H1 (cell line): ENCODE measurements at regions not wholly inside any gene's neighbourhood (a gene's known extent, or its start where the extent isn't known, plus 50 kb on each side); places are given as distances from the start of the nearest gene placed in this dataset.

Experiments
- CTCF ChIA-PET: fragments of 300-600 bp; sonication (Branson Sonifier 250); formaldehyde crosslinking; loops from one replicate; lab custom pipeline; 2021; ENCODE audit not compliant: partially characterized antibody; lab: Charles Lee
- POLR2A ChIA-PET: fragments of 300-600 bp; sonication (Branson Sonifier 250); formaldehyde crosslinking; loops from one replicate; lab custom pipeline; 2021; ENCODE audit warnings: inconsistent platforms; ENCODE audit not compliant: partially characterized antibody; lab: Charles Lee
- DNase-seq, 2 experiments: peaks; one replicate each; pipeline versions ENCODE4 v3.0.0 to v3.0.0-alpha.2; 2010 to 2022; ENCODE audit warnings: low spot score in 2 of 2, low read depth in 1 of 2, mixed read lengths in 1 of 2
- FAIRE-seq: peaks from 2 replicates; lab custom pipeline; 2011; peaks lifted over from hg19 to GRCh38; lab: Jason Lieb, UNC
- H2AFZ ChIP-seq: 2 replicates; pipeline ENCODE4 v1.8.1; 2012; ENCODE audit warnings: low read length, inconsistent platforms
- H2AK5ac ChIP-seq: 2 replicates; pipeline ENCODE4 v1.6.1; 2013; ENCODE audit warnings: low read depth, low read length
- H2BK120ac ChIP-seq: replicated peaks from 2 replicates; pipeline ENCODE3; 2013; ENCODE audit warnings: low read depth, low read length, inconsistent platforms
- H2BK12ac ChIP-seq: 2 replicates; pipeline ENCODE4 v1.6.1; 2013; ENCODE audit warnings: low read depth, low read length
- H2BK15ac ChIP-seq: 2 replicates; pipeline ENCODE4 v1.6.1; 2013; ENCODE audit warnings: low read length
- H2BK20ac ChIP-seq: 2 replicates; pipeline ENCODE4 v1.6.1; 2013; ENCODE audit warnings: low read length
- H2BK5ac ChIP-seq: 2 replicates; pipeline ENCODE4 v1.6.1; 2013; ENCODE audit warnings: low read depth, low read length
- H3K14ac ChIP-seq: 2 replicates; pipeline ENCODE4 v1.6.1; 2013; ENCODE audit warnings: inconsistent platforms; ENCODE audit not compliant: insufficient read length
- H3K18ac ChIP-seq: 2 replicates; pipeline ENCODE4 v1.6.1; 2013; ENCODE audit warnings: low read length; ENCODE audit errors: extremely low read depth
- H3K23ac ChIP-seq: 2 replicates; pipeline ENCODE4 v1.6.1; 2013; ENCODE audit warnings: inconsistent platforms; ENCODE audit not compliant: insufficient read length
- H3K23me2 ChIP-seq: 2 replicates; pipeline ENCODE4 v1.6.1; 2013; ENCODE audit warnings: low read depth, low read length
- H3K27ac ChIP-seq: 2 replicates; pipeline ENCODE4 v1.6.1; 2011; ENCODE audit warnings: low read depth, low read length, inconsistent platforms
- H3K27me3 ChIP-seq, 4 experiments: replicated peaks in 1 of 4; 1 replicate in 1 of 4; 2 replicates in 3 of 4; pipeline versions ENCODE4 v1.6.1 to v1.8.1; 2011 to 2013; ENCODE audit warnings: low read length in 3 of 4, mild to moderate bottlenecking in 3 of 4, inconsistent platforms in 2 of 4, mixed read lengths in 2 of 4, moderate library complexity in 1 of 4; ENCODE audit not compliant: control insufficient read depth in 3 of 4, insufficient read depth in 3 of 4; ENCODE audit errors: extremely low read depth in 1 of 4
- H3K36me3 ChIP-seq, 4 experiments: 2 replicates each; pipeline versions ENCODE4 v1.6.1 to v1.8.1; 2011 to 2013; ENCODE audit warnings: mild to moderate bottlenecking in 4 of 4, low read length in 3 of 4, moderate library complexity in 2 of 4, control low read depth in 1 of 4, inconsistent platforms in 1 of 4; ENCODE audit not compliant: insufficient read depth in 4 of 4, control insufficient read depth in 2 of 4
- H3K4ac ChIP-seq: replicated peaks from 2 replicates; pipeline ENCODE3; 2013; ENCODE audit warnings: low read length, low read depth, mixed read lengths, inconsistent platforms; ENCODE audit not compliant: insufficient read length
- H3K4me1 ChIP-seq, 4 experiments: replicated peaks in 1 of 4; 1 replicate in 1 of 4; 2 replicates in 3 of 4; pipeline versions ENCODE4 v1.6.1 to v1.8.1; 2011 to 2013; ENCODE audit warnings: low read length in 3 of 4, inconsistent platforms in 2 of 4, mixed read lengths in 1 of 4; ENCODE audit not compliant: insufficient read depth in 4 of 4, control insufficient read depth in 3 of 4
- H3K4me2 ChIP-seq, 2 experiments: 2 replicates each; pipeline versions ENCODE4 v1.6.1 to v1.8.1; 2011 to 2013; ENCODE audit warnings: low read depth in 2 of 2, low read length in 2 of 2, control low read depth in 1 of 2, inconsistent platforms in 1 of 2, mild to moderate bottlenecking in 1 of 2; ENCODE audit not compliant: insufficient read depth in 1 of 2
- H3K4me3 ChIP-seq, 4 experiments: fragments of 200-600, 300-600 bp in 1 of 4; sonication (generic), shearing (Covaris generic), sonication (Bioruptor Twin) in 1 of 4; 2 replicates each; pipeline versions ENCODE4 v1.5.1 to v1.8.1; 2011 to 2016; ENCODE audit warnings: low read length in 4 of 4, low read depth in 3 of 4, control low read depth in 2 of 4, inconsistent platforms in 2 of 4, mild to moderate bottlenecking in 2 of 4, mixed read lengths in 1 of 4, moderate library complexity in 1 of 4; ENCODE audit not compliant: insufficient read depth in 2 of 4; ENCODE audit errors: extremely low read depth in 1 of 4
- H3K56ac ChIP-seq: replicated peaks from 2 replicates; pipeline ENCODE3; 2013; ENCODE audit warnings: low read depth, mild to moderate bottlenecking, mixed read lengths, low read length, inconsistent platforms; ENCODE audit not compliant: insufficient read length
- H3K79me1 ChIP-seq: 2 replicates; pipeline ENCODE4 v1.6.1; 2013; ENCODE audit warnings: low read depth, low read length, control low read depth
- H3K79me2 ChIP-seq, 2 experiments: 2 replicates each; pipeline versions ENCODE4 v1.6.1 to v1.8.1; 2012 to 2013; ENCODE audit warnings: low read length in 2 of 2, mild to moderate bottlenecking in 2 of 2, inconsistent platforms in 1 of 2; ENCODE audit not compliant: insufficient read depth in 2 of 2, control insufficient read depth in 1 of 2
- H3K9ac ChIP-seq, 4 experiments: replicated peaks in 1 of 4; 1 replicate in 1 of 4; 2 replicates in 3 of 4; pipeline versions ENCODE4 v1.6.1 to v1.8.1; 2011 to 2013; ENCODE audit warnings: low read depth in 3 of 4, low read length in 3 of 4, control low read depth in 2 of 4, mild to moderate bottlenecking in 2 of 4, moderate library complexity in 2 of 4, inconsistent platforms in 1 of 4; ENCODE audit errors: extremely low read depth in 1 of 4
- H3K9me3 ChIP-seq, 2 experiments: 2 replicates each; pipeline versions ENCODE4 v1.6.1 to v1.8.1; 2012 to 2013; ENCODE audit warnings: mild to moderate bottlenecking in 2 of 2, moderate library complexity in 2 of 2, control low read depth in 1 of 2, inconsistent platforms in 1 of 2, low read depth in 1 of 2, low read length in 1 of 2, mixed read lengths in 1 of 2; ENCODE audit not compliant: insufficient read depth in 2 of 2
- H4K20me1 ChIP-seq, 2 experiments: replicated peaks in 1 of 2; 2 replicates each; pipeline versions ENCODE3 to v1.8.1; 2011 to 2013; ENCODE audit warnings: inconsistent platforms in 2 of 2, low read length in 2 of 2, mild to moderate bottlenecking in 1 of 2; ENCODE audit not compliant: insufficient read depth in 2 of 2, control insufficient read depth in 1 of 2
- H4K5ac ChIP-seq: 2 replicates; pipeline ENCODE4 v1.6.1; 2013; ENCODE audit warnings: low read length, low read depth, mixed read lengths, inconsistent platforms; ENCODE audit not compliant: insufficient read length
- H4K8ac ChIP-seq: 2 replicates; pipeline ENCODE4 v1.8.0; 2013; ENCODE audit warnings: mild to moderate bottlenecking, moderate library complexity, low read length, inconsistent platforms; ENCODE audit not compliant: insufficient read depth; ENCODE audit errors: extremely low read depth
- H4K91ac ChIP-seq: replicated peaks from 2 replicates; pipeline ENCODE3; 2013; ENCODE audit warnings: low read length, mixed read lengths, inconsistent platforms; ENCODE audit not compliant: insufficient read length
- BRCA1 ChIP-seq: IDR thresholded peaks from 2 replicates; pipeline ENCODE4 v1.6.1; 2012; ENCODE audit warnings: low read depth, low read length, improper control_type of control experiment
- EGR1 ChIP-seq: IDR thresholded peaks from 2 replicates; pipeline ENCODE4 v1.6.1; 2011; ENCODE audit warnings: low read depth, low read length, borderline replicate concordance
- HDAC2 ChIP-seq, 2 experiments: fragments of 300-600 bp in 1 of 2; sonication (generic) in 1 of 2; IDR thresholded peaks; 2 replicates each; pipeline ENCODE4 v1.6.1; 2011 to 2012; ENCODE audit warnings: low read depth in 2 of 2, low read length in 2 of 2, mild to moderate bottlenecking in 2 of 2, moderate library complexity in 2 of 2, borderline replicate concordance in 1 of 2, inconsistent platforms in 1 of 2
- KDM1A ChIP-seq: fragments of 200-600, 300-600 bp; sonication (generic); IDR thresholded peaks from 2 replicates; pipeline ENCODE4 v1.7.1; 2016; ENCODE audit warnings: mild to moderate bottlenecking, low read length, borderline replicate concordance
- KDM5A ChIP-seq: fragments of 200-600 bp; IDR thresholded peaks from 2 replicates; pipeline ENCODE4 v1.7.1; 2012; ENCODE audit warnings: mild to moderate bottlenecking, low read length, inconsistent platforms, mixed read lengths
- NANOG ChIP-seq: IDR thresholded peaks from 2 replicates; pipeline ENCODE4 v1.6.1; 2011; ENCODE audit warnings: low read length, low read depth, mild to moderate bottlenecking, inconsistent platforms; ENCODE audit not compliant: insufficient read depth, poor library complexity, severe bottlenecking
- POLR2AphosphoS5 ChIP-seq: IDR thresholded peaks from 2 replicates; pipeline ENCODE4 v1.6.1; 2011; ENCODE audit warnings: low read depth, low read length
- POU5F1 ChIP-seq: IDR thresholded peaks from 2 replicates; pipeline ENCODE4 v1.6.1; 2011; ENCODE audit warnings: low read depth, mild to moderate bottlenecking, low read length, moderate library complexity
- RNF2 ChIP-seq: fragments of 200-900, 300-1000 bp; sonication (generic); IDR thresholded peaks from 2 replicates; pipeline ENCODE4 v1.7.1; 2016; ENCODE audit warnings: borderline replicate concordance, low read depth, mild to moderate bottlenecking, antibody characterized with exemption, low read length; ENCODE audit not compliant: poor library complexity, severe bottlenecking; ENCODE audit errors: missing control alignments
- SP4 ChIP-seq: IDR thresholded peaks from 2 replicates; pipeline ENCODE4 v1.6.1; 2012; ENCODE audit warnings: low read length, inconsistent platforms
- TAF1 ChIP-seq: IDR thresholded peaks from 2 replicates; pipeline ENCODE4 v1.6.1; 2011; ENCODE audit warnings: mild to moderate bottlenecking, low read depth, low read length
- TAF7 ChIP-seq: optimal IDR thresholded peaks from 2 replicates; pipeline ENCODE3; 2011; ENCODE audit warnings: low read depth, mild to moderate bottlenecking, inconsistent platforms, low read length, moderate library complexity, borderline replicate concordance
- YY1 ChIP-seq: IDR thresholded peaks from 2 replicates; pipeline ENCODE4 v1.6.1; 2011; ENCODE audit warnings: low read depth, mild to moderate bottlenecking, low read length
- WGBS, 2 experiments: shearing (Covaris generic) in 1 of 2; methylation state at CpG; one replicate each; pipeline versions ENCODE4 v1.1.6 to v1.1.7; 2013 to 2015; ENCODE audit warnings: low lambda C conversion rate in 2 of 2, mixed read lengths in 2 of 2, inconsistent platforms in 1 of 2, low coverage in 1 of 2, missing lambda C conversion rate in 1 of 2; ENCODE audit not compliant: insufficient replicate concordance in 2 of 2, insufficient coverage in 1 of 2, insufficient read length in 1 of 2; ENCODE audit errors: extremely low coverage in 1 of 2, missing lambda C conversion rate in 1 of 2; 5-methylcytosine and 5-hydroxymethylcytosine counted together

GRCh38 chr9:11722957-11723356 lies 970.2 kb upstream of the TYRP1 start:
- Histone ChIP-seq H2BK5ac (no peak overlapping the region), H3K14ac (no peak overlapping the region), H3K4ac (no peak overlapping the region), H2AFZ (no peak overlapping the region), H4K91ac (no peak overlapping the region), H3K36me3 (no peaks in the 10 kb centered on the region), H4K5ac (no peak overlapping the region), H3K79me1 (no peaks in the 10 kb centered on the region), H3K79me2 (no peaks in the 10 kb centered on the region), H3K27me3 (no peaks in the 10 kb centered on the region), H2BK12ac (no peak overlapping the region), H3K9me3 (no peaks in the 10 kb centered on the region), H3K9ac (no peak overlapping the region), H2BK120ac (no peak overlapping the region), H4K20me1 (no peaks in the 10 kb centered on the region), H4K8ac (no peak overlapping the region), H2AK5ac (no peak overlapping the region), H3K27ac (no peak overlapping the region), H3K56ac (no peak overlapping the region), H3K4me2 (no peak overlapping the region), H3K23me2 (no peaks in the 10 kb centered on the region), H2BK20ac (no peak overlapping the region), H2BK15ac (no peak overlapping the region), H3K18ac (no peak overlapping the region), H3K23ac (no peak overlapping the region), H3K4me1 (no peaks in the 10 kb centered on the region), H3K4me3 (no peak overlapping the region)
- WGBS, 2 experiments = 88% methylated on average over 3 of the region's 3 CpGs; no CpG with 5 or more reads in 1 of the 2 experiments
- no peak for DNase-seq
- ChIA-PET CTCF (no interaction called here), POLR2A (no interaction called here)
- no peak for FAIRE-seq
- TF ChIP-seq NANOG (no peak), TAF7 (no peak), HDAC2 (IDR thresholded peaks at IDR 0.05; ENCODE audit: borderline replicate concordance in 1 of 2, low read depth in 2 of 2, low read length in 2 of 2) (no peak), BRCA1 (no peak), YY1 (no peak), SP4 (no peak), RNF2 (no peak), TAF1 (no peak), POLR2AphosphoS5 (no peak), POU5F1 (no peak), EGR1 (no peak), KDM5A (no peak), KDM1A (no peak)
